Kidney glomerular epithelial cell (primary cell): ENCODE measurements at regions not wholly inside any gene's neighbourhood (a gene's known extent, or its start where the extent isn't known, plus 50 kb on each side); places are given as distances from the start of the nearest gene placed in this dataset.
A peak's percentile ranks its signal among the peaks of the same experiment; 100 is the strongest.
"Not testable (repeated sequence)": the region's sequence is repeated elsewhere in the genome, so short reads cannot be mapped to it uniquely, and the experiment has no call there.

Experiments
- DNase-seq: peaks from one replicate; lab custom pipeline; 2025; lab: John Stamatoyannopoulos, UW

DNA sequence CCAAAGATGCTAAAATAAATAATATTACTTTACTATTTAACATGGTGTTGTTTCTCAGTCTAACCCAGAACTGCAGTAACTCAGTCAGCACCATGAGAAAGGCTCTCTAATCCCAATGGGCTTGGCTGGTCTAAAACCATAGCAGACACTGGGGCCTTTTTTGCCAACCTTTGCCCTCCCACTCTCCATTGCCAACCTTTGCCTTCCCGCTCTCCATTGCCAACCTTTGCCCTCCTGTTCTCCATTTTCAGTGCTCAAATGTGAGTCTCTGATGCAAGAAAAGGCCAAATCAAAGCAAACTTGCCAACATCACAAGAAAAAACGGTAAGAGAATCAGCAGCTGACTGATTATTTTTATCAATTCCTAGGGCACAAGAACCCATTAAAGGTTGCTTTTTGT lies 1681.2 kb downstream of the SLITRK5 start:
- DNase-seq: no peak

DNA sequence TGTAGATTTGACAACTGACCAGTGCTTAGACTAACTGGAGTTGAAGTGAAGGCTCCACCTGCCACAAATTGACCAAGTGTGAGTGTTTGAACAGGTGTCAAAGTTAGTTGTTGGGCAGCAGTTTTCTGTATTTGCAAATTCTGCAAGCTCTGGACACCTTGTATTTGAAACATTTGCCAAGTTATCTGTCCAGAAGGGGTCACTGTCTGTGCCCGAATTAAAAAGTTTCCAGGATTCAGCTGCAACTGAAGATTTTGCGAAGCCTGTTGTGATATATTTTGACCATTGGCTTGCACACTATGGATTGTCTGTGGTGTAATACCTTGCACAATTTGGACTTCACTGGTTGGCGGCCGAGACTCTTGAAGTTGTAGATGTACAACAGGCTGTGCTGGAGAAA lies 1690.7 kb downstream of the SLITRK5 start:
- no peak for DNase-seq

DNA sequence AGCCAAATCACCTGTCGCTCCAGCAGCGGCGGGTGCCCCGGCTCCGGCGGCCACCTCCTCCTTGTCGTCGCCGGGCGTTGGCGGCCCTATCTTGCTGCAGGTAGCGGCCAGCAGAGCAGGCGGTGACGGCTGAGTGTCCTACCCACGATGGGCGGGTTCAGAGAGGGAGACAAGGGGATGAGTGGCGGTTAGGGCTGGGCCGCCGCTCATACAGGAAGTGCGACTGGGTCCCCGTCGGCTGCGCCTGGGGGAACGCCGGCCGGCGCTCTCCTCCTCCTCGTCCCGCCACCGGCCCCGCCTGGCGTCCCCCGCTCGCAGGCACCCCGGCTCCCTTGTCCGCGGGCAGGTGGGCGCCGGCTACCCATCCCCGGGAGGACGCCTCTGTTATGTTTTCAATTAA lies 1692.0 kb downstream of the SLITRK5 start:
- no peak for DNase-seq

DNA sequence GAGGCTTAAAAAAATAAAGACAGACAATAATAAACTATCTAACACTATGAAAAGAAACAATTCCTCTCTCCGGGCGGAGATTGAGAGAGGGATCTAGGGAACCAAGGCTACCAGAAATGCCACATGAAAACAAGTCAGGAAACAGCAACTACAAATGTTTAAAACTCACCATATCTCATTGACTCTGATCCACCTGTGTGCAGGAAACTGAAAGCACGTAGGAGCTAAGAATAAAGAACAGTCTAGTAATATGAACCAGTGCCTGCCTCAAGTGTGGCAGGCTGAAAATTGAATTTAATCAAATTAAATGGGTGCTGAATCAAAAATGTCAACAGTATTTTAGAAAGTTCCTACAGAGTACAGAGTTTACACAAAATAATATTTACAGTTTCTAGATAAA lies 1701.0 kb downstream of the SLITRK5 start:
- no peak for DNase-seq

DNA sequence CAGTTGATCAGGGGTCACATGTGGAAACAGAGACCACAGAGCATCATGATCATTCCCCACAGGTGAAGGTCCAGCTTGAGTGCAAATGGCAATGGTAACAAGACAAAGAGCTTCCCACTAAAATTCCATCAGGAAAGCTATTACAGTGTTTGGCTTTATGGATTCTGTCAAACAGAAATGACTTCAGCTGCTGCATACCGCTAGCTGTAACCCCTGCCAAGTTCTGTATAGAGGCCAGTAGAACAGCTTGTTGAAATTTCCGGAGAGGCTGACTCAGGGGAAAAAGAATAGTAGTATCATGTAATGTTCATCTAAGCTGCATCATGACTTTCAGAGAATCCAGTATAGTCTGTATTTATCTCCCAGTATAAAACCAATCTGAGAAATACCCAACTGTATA lies 1704.7 kb downstream of the SLITRK5 start:
- no peak for DNase-seq

DNA sequence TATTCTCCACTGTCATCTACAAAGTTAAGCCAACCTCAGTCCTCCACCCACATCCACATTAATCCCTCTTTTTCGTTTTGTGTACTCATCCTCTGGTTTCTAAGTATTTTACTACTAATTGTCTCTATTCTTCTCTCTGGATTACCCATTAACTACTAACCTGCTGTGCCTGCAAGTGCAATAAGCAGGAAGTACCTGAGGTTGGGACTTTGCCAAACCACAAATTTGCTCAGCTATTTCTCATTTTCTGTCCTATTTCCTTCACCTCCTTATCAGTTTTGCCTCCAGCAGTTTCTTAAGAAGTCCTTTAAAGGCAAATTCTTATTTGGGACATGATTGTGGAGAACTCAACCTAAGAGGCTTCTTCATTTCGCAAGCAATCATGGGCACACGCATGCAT lies 1708.9 kb downstream of the SLITRK5 start:
- DNase-seq: peak; percentile 57

DNA sequence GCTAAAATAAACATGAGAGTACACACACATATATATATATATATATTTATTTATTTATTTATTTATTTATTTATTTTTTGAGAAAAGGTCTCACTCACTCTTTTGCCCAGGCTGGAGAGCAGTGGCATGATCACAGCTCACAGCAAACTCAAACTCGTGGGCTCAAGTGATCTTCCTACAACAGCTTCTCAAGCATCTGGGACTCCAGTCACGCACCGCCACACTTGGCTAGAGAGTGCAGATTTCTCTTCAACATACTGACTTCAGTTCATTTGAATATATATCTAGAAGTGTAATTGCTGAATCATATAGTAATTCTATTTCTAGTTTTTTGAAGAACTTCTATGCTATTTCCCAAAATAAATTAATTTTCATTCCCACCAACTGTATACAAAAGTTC lies 1711.8 kb downstream of the SLITRK5 start:
- no peak for DNase-seq

DNA sequence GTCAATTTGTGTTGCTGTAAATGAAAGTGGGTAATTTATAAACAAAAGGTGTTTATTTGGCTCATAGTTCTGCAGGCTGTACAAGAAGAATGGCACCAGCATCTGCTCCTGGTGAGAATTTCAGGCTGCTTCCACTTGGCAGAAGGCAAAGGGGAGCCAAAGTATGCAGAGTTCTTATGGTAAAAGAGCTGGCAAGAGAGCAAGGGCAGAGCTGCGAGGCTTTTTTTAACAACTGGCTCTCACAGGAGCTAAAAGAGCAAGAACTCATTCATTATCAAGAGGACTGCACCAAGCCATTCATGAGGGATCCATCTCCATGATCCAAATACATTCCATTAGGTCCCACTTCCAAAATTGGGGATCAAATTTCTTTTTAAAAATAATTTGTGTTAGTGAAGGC lies 1712.7 kb downstream of the SLITRK5 start:
- no peak for DNase-seq

DNA sequence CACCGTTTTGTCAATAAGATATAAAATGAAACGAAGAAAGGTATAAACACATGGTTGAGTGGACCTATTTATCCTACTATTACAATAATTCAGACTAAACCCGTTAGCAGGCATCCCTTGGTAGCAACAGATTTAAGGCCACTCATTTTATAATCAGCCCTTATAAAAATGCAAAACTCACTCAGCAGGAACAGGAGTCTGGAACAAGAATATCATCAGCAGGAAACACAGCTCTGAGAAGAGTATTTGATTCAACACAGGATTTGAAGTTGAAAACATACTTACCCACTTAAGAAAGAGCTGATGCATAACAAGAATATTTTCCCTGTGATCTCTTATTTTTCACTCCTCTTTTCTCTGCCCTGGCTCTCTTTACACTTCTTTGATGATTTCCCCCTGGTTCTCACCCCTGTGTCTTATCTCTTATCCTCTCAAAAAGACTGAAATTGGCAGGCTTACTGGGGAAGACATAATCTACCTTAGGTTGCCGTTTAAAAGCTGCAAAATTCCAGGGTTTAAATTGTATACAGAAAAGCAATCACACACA lies 1722.7 kb downstream of the SLITRK5 start:
- DNase-seq: no peak

DNA sequence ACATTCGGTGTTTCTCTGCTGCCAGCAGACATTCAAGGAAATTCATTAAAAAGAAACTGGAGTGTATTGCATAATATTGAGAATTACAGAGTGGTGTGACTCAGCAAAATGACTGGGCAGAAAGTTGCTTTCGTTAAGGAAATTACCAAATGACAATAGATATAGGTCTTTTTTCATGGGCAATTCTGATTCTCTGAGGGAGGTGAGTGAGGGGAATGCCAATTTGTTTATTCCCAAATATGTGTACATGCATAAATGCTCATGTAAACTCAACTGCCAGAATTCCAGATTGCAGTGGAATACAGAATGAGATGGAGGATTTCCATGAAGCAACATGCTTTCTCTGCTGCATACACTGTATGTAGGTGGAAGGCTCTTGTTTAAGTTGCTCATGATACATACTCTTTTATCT lies 1730.1 kb downstream of the SLITRK5 start:
- DNase-seq: peak; percentile 66

DNA sequence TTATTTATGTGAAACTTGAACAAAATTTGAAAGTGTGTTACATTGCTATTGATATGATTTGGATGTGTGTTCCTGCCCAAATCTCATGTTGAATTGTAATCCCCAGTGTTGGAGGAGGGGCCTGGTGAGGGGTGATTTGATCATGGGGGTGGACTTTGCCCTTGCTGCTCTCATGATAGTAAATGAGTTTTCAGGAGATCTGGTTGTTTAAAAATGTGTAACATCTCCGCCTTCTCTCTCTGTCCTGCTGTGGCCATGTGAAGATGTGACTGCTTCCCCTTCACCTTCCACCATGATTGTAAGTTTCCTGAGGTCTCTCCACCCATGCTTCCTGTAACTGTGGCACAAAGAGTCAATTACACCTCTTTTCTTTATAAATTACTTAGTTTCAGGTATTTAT lies 1731.0 kb downstream of the SLITRK5 start:
- no peak for DNase-seq

DNA sequence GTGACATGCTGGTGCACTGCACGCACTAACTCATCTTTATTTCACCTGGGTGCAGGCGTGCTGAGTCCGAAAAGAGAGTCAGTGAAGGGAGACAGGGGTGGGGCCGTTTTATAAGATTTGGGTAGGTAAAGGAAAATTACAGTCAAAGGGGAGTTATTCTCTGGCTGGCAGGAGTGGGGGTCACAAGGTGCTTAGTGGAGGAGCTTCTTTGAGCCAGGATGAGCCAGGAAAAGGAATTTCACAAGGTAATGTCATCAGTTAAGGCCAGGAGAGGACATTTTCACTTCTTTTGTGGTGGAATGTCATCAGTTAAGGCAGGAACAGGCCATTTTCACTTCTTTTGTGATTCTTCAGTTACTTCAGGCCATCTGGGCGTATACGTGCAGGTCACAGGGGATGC lies 1734.9 kb downstream of the SLITRK5 start:
- not testable (repeated sequence) for DNase-seq

DNA sequence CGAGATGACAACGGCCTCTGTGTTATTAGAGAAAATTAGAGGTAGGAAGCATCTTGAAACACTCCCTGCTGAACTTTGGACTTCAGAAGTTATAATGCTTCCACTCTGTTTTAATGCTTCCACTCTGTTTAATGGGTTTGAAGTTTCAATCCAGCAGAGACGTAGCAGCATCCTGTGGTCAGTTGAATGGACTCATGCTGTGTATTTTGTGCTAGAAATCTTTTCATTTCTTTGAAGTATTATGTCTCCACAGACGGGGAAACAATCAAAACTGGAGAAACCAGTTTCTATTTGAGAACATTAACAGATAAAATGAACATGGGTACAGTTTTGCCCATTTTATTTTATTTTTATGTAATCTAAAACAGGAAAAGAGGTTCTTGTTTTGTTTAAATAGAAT lies 1736.2 kb downstream of the SLITRK5 start:
- no peak for DNase-seq

DNA sequence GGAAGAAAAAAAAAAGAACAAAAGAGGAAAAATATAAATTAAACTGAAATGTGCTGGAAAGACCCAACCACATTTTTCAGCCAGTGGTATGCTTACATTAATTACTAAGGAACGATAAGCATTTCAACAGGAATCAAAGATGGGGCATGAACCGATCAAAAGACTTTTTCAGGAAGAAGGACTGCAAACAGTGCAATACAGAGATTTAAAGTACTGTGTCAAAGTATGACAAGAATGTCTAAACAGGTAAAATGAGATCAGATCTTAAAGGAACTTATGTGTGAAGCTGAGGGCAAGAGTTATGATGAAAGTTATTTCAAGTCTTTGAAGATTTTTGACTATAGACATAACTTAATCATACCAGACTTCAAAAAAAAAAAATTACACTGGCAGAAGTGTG lies 1761.8 kb downstream of the SLITRK5 start:
- no peak for DNase-seq

DNA sequence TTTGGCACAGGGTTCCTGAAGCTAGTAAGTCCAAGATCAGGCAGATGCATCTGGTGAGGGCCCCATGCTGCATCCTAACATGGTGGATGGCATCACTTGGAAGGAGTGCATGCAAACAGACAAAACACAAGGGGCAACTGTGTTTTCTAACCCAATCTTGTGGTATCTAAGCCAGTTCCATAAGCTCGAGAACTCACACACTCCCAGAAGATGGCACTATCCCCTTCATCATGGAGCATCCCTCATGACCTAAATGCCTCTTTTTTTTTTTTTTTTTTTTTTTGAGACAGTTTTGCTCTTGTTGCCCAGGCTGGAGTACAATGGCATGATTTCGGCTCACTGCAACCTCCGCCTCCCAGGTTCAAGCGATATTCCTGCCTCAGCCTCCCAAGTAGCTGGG lies 1763.5 kb downstream of the SLITRK5 start:
- not testable (repeated sequence) for DNase-seq

DNA sequence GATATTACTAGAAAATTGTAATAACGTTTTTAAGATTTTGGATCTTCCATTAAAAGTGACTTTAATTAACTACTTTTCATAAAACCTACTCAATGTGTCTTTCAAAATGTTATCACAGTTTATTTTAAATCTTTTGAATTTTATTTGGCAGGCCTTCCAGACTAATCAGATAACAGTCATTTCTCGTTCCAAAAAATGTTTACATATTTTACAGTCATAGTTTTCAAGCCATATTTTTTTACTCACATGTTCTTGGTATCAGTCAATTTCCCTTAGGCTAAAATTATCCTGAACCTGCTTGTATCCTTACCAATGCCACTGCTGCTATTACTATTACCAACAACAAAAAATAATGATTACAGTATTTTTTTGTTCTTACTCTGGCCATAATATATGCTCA lies 1783.5 kb downstream of the SLITRK5 start:
- no peak for DNase-seq

DNA sequence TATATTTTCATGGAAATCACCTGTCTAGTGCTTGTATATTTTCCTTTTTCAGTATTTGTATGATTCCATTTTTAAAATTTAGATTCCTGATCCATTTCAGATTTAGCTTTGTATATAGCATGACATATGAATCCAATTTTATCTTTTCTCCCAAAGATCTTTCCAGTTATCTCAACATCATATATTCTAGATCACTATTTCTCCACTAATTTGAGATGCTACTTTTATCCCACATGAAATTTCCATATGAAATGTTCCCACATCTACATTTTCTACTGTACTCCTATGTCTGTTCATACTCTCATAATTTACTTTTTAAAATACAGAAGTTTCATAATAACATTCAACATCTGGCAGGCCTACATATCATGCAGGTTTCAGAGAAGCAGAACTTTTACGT lies 1784.1 kb downstream of the SLITRK5 start:
- no peak for DNase-seq

DNA sequence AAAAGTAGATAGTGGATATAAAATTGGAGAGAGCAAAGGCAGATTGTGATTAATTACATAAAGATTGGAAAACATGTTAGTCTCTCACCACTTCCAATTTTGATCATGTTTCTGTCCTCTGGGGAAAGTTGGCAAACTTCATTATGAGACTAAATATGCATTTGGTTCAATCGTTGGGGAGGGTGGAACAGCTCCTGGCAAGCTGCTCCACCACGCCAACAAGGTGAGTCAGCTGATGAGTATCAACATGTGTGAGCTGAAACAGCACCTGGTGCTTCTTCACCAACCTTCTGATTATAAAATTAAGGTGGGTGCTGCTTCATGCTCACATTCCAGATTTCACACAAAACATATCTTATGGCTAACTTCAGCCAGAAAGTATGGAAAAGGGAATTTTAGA lies 1784.6 kb downstream of the SLITRK5 start:
- DNase-seq: no peak

DNA sequence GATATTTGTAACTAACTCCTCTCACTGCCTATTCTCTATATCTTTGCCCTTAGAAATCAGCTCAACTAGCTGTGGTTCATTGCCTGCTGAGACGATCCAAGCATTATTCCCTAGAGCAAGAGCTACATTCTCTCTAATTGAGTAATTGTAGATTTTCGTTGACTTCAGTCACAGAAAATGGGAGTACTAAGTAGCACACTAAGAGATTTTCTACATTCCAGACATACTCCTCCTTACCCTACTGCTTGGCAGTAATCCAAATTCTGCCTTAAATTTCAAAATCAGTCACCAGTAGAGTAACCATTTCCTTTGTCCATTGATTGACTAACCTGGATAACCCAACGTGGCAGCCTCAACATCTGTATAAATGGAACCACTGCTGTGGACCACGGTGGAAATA lies 1786.8 kb downstream of the SLITRK5 start:
- DNase-seq: peak; percentile 93

DNA sequence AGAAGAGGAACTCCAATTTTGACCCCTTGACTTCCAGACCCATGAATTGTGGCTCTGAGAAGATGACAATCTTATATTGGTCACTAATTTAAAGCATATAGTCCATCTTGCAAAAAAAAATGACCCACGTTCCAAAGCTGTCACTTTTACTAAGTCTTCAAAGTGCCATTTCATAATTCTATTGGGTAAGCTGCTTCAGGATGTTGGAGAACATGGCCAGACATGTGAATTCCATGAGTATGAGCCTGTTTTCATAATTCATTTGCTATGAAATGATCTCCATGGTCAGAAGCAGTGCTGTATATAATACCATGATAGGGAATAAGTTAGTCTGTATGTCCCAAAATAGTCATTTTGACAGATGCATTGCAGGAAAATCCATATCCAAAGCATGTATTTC lies 1787.3 kb downstream of the SLITRK5 start:
- DNase-seq: no peak

DNA sequence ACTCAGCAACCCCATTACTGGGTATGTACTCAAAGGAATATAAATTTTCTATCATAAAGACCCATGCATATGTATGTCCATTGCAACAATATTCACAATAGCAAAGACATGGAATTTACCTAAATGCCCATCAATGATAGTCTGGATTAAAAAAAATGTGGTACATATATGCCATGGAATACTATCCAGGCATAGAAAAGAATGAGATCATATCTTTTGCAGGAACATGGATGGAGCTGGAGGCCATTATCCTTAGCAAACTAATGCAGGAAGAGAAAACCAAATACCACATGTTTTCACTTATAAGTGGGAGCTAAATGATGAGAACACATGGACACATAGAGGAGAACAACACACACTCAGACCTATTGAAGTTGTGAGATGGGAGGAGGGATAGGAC lies 1789.7 kb downstream of the SLITRK5 start:
- DNase-seq: not testable (repeated sequence)

DNA sequence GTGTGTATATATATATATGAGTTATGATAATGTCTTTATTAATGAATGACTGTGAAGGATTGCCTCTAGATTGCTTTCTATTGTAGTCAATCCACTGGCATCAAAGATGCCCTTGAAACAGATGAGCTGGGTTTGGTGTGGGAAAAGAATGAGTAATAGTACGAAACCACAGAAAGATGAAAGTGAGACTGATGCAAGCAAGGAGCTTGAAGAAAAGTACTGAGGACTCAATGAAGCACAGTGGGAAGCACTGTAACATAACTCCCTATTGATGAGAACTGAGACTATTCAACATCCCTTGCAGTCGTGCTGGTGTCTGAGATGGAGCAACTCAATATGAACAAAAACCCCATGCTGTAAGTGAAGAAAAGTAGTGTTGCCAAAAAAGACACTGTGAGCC lies 1794.2 kb downstream of the SLITRK5 start:
- DNase-seq: peak; percentile 73

DNA sequence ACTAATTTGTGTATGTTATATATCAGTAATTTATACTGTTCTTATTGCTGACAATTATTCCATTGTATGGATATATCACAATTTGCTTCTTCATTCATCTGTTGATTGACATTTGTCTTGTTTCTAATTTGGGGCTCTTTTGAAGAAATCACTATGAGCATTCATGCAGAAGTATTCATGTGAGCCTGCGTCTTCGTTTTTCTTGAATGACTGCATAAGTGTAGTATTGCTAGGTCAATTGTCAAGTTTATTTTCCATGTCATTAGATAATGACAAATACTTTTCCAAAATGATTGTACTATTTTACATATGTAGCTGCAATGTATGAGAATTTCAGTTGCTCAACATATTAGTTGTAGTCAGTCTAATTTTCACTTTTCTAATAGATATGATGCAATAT lies 1796.9 kb downstream of the SLITRK5 start:
- DNase-seq: no peak

DNA sequence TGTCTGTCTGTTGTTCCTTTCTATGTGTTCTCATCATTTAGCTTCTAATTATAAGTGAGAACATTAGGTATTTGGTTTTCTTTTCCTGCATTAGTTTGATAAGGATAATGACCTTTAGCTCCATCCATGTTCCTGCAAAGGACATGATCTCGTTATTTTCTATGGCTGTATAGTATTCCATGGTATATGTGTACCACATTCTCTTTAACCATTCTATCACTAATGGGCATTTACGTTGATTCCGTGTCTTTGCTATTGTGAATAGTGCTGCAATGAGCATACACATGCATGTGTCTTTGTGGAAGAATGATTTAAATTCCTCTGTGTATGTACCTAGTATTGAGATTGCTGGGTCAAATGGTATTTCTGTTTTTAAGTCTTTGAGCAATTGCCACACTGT lies 1799.7 kb downstream of the SLITRK5 start:
- DNase-seq: no peak

DNA sequence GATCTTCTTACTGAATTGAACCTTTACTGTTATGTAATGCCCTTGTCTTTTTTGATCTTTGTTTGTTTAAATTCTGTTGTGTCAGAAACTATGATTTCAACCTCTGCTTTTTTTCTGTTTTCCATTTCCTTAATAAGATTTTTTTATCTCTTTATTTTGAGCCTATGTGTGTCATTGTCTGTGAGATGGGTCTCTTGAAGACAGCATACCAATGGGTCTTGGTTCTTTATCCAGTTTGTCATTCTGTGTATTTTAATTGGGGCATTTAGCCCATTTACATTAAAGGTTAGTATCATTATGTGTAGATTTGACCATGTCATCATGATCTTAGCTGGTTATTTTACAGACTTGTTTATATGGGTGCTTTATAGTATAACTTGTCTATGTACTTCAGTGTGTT lies 1803.3 kb downstream of the SLITRK5 start:
- DNase-seq: no peak
